Hematopoietic multipotent progenitor cell (in vitro differentiated cells): ENCODE measurements at regions not wholly inside any gene's neighbourhood (a gene's known extent, or its start where the extent isn't known, plus 50 kb on each side); places are given as distances from the start of the nearest gene placed in this dataset.

Experiments
- DNase-seq, 3 donors: peaks; one replicate each; pipeline ENCODE4 v3.0.0-alpha.2; 2011 to 2015; ENCODE audit warnings: low read depth in 2 of 3, low spot score in 2 of 3

GRCh38 chr11:69904161-69904973 lies 85.2 kb upstream of the FGF3 start:
- peak in 1 of 3 donors; percentile 51 for DNase-seq

GRCh38 chr11:69904974-69905535 lies 85.8 kb upstream of the FGF3 start:
- no peak for DNase-seq

- DNase-seq = peak in 2 of 3 donors; percentile 70 to 81
Measured at GRCh38 chr11:69905611-69906452, 86.6 kb upstream of the FGF3 start.

- no peak for DNase-seq
Measured at GRCh38 chr11:69906453-69906907, 87.3 kb upstream of the FGF3 start.

GRCh38 chr11:69907611-69908010 lies 88.4 kb upstream of the FGF3 start:
- DNase-seq = no peak

GRCh38 chr11:69908511-69909220 lies 89.5 kb upstream of the FGF3 start:
- DNase-seq = no peak

- DNase-seq = peak in 1 of 3 donors; percentile 40
Measured at GRCh38 chr11:69909561-69910518, 90.6 kb upstream of the FGF3 start.

GRCh38 chr11:69910519-69911309 lies 91.5 kb upstream of the FGF3 start:
- DNase-seq = no peak

GRCh38 chr11:69911310-69912160 lies 92.3 kb upstream of the FGF3 start:
- no peak for DNase-seq

GRCh38 chr11:69912161-69912910 lies 93.1 kb upstream of the FGF3 start:
- DNase-seq = no peak

- peak in 2 of 3 donors; percentile 33 to 56 for DNase-seq
Measured at GRCh38 chr11:69912911-69913451, 93.8 kb upstream of the FGF3 start.

- DNase-seq = no peak
Measured at GRCh38 chr11:69913591-69914285, 94.5 kb upstream of the FGF3 start.

GRCh38 chr11:69914286-69915150 lies 95.3 kb upstream of the FGF3 start:
- DNase-seq = no peak

GRCh38 chr11:69915151-69915500 lies 95.9 kb upstream of the FGF3 start:
- DNase-seq = no peak

GRCh38 chr11:69915501-69916250 lies 96.5 kb upstream of the FGF3 start:
- peak in 1 of 3 donors; percentile 48 for DNase-seq
